Esophagus muscularis mucosa (tissue), 3 donors: ENCODE measurements at regions not wholly inside any gene's neighbourhood (a gene's known extent, or its start where the extent isn't known, plus 50 kb on each side); places are given as distances from the start of the nearest gene placed in this dataset.

Experiments
- CTCF ChIP-seq, 3 experiments: fragments of 200-600 bp in 2 of 3; fragments of 450-650 bp in 1 of 3; sonication (generic) in 2 of 3; IDR thresholded peaks; one replicate each; pipeline ENCODE4 v1.5.1; 2017 to 2019; ENCODE audit warnings: antibody characterized with exemption in 3 of 3, mild to moderate bottlenecking in 2 of 3, moderate library complexity in 1 of 3
- EP300 ChIP-seq: sonication (generic); formaldehyde crosslinking; IDR thresholded peaks from one replicate; pipeline ENCODE4 v1.6.1; 2017; ENCODE audit warnings: antibody characterized with exemption

GRCh38 chr6:44569131-44569530, 181.6 kb downstream of the CDC5L start:
- TF ChIP-seq EP300 (no peak), CTCF (IDR thresholded peaks at IDR 0.05) (no peak)
